NCI-H2029 treated with DMSO at 0.1 percent for 48 hours (cell line): ENCODE measurements at regions not wholly inside any gene's neighbourhood (a gene's known extent, or its start where the extent isn't known, plus 50 kb on each side); places are given as distances from the start of the nearest gene placed in this dataset.
"Not testable (repeated sequence)": the region's sequence is repeated elsewhere in the genome, so short reads cannot be mapped to it uniquely, and the experiment has no call there.

Source experiments
- DNase-seq: peaks from one replicate; lab custom pipeline; 2025; lab: John Stamatoyannopoulos, UW

GRCh38 chr3:115254492-115255196 is 107.6 kb upstream of the ZBTB20 start:
- no peak for DNase-seq

- no peak for DNase-seq
Observed at GRCh38 chr3:115255197-115255585, 108.1 kb upstream of the ZBTB20 start.

- no peak for DNase-seq
Observed at GRCh38 chr3:115270849-115271248, 123.8 kb upstream of the ZBTB20 start.

DNA sequence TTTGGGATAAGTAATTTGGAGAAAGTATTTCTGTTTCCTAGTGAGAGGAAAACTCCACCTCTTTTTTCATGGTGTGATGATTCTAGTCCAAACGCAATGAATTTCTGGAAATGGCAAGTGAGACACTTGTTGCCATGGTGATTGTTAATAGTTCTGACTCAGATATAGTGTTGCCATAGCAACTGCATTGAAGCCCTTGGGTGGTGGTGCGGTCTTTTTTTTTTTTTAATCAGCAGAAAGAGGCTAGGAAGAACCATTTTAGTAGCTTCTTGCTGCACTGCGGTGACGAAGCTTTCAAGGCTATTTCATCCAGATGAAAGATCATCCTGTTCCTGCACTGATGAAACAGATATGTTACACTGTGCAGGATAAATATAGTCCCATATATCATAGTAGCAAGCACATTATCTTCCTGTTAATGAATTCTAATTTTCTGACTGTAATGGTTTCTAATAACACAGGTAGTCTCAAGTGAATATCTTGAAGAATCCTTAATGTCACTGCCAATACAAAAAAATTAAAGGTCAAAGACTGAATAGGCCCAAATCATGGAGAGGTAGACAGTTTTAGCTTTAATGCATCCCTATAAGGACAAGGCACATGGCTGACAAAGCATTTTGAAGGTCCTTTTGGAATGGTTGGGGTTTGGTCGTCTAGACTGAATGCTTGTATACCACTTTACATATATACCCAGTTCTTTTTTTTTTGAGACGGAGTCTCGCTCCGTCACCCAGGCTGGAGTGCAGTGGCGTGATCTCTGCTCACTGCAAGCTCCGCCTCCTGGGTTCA is 125.1 kb upstream of the ZBTB20 start:
- DNase-seq, result no peak

DNA sequence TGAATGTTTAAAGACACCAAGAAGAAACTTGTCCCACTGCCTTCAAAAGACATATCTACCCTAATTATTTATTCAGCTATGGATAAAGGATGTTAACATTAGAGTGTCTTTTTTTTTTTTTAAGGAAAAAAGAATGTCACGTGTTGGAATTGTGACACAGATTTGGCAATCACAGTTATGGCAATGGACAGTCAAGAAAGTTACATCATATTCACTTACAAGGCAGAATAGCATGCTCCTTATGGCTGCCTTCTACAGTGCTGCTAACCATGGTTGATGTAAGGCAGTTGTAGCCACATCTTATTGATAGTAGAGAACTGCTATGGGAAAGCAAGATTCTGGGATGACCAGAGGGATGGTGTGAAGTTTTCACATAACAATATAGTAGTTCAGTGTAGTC is 128.8 kb upstream of the ZBTB20 start:
- no peak for DNase-seq

GRCh38 chr3:115279939-115280338 is 132.9 kb upstream of the ZBTB20 start:
- DNase-seq, result no peak

GRCh38 chr3:115280506-115280905 is 133.4 kb upstream of the ZBTB20 start:
- no peak for DNase-seq

- DNase-seq, result no peak
Observed at GRCh38 chr3:115281697-115282675, 134.9 kb upstream of the ZBTB20 start.

DNA sequence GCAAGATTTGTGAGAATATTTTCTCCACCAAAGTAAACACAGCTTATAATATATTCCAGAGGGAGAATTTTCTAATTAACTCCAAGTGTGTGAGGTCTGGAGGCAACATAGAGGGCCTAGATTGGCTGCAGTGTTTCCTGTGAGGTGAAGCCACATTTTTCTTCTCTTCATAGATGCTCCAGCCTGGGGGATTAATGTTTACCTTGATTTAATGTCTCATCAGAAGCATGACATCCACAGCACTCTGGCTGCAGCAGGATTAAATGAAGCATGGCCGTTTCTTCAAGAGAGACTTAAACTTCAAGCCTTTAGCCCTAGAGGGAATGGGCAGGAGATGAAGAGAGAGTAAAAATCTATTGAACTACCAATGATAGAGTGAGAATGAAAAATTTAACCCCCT is 137.9 kb upstream of the ZBTB20 start:
- DNase-seq, result no peak

GRCh38 chr3:115286529-115287197 is 139.6 kb upstream of the ZBTB20 start:
- no peak for DNase-seq

DNA sequence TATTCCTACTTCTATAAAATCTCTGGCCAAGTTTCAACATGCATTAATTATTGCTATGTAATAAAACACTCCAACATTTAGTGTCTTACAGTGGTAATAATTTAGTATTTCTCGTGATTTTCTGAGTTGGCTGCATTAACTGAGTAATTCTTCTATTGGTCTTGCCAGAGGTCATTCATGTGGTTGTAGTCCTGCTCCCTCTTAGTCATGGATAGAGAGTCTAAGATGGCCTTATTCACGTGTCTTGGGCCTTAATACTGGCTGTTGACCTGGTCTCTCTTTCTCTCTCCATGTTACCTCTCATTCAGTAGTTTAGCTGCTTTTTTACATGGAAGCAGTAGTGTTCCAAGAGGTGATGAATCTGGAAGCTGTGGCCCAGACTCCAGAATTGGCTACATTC is 140.1 kb upstream of the ZBTB20 start:
- no peak for DNase-seq

DNA sequence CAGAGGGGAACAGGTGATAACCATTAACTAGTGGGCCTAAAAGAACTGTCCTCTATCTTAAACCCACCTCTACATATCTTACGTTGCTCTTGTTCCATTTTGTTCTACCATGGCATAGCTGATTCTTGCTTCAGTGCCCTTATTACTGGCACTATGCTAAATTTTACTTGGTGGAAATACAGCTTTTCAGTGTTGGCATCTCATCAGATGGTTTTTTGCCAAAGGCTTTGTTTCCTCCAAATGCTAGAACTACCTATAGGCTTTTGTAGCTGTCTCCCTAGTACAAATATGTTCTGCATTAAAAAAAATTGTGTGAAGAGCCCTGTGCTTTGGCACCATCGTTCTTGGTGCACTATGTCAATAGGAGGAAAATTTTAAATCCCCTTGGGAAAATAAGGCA is 145.0 kb upstream of the ZBTB20 start:
- DNase-seq, result no peak

DNA sequence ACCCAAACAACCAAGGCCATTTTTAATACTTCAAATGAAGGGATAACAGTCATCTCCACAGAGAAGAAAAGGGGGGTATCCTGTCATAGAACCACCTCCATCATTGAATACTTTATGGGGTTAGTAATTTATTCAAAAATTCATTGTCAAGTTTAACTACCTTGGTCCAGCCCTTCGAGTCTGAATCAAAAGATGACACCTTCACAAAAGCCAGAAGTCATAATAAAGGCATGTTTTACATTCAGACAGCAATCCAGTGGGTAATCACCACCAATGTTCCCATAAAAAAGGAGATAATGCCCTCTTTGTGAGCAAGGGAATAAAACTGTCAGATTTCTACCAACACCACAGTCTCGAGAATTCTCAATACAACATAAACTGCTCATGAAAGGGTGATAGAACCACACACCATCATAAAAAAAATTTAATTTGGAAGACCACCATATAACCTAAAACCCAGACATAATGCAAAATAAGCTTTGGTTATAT is 145.6 kb upstream of the ZBTB20 start:
- no peak for DNase-seq

DNA sequence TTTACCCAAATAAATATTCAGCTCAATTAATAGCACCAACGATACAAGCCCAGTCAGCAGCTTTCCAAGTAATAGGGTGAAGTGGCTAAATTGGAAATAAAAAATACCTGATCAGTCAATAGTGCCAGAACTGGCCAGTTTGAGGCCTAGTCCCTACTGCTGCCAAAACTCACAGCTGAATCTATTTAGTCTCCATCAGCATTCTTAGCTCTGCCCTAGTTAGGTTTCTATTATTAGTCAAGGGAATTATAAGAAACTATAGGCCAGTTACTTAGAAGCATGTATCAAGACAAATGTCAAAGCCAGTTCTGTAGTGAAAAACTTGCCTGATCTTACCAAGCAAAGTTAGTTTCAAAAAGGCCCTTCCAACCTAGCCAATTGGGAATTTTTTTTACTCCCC is 146.2 kb upstream of the ZBTB20 start:
- no peak for DNase-seq

DNA sequence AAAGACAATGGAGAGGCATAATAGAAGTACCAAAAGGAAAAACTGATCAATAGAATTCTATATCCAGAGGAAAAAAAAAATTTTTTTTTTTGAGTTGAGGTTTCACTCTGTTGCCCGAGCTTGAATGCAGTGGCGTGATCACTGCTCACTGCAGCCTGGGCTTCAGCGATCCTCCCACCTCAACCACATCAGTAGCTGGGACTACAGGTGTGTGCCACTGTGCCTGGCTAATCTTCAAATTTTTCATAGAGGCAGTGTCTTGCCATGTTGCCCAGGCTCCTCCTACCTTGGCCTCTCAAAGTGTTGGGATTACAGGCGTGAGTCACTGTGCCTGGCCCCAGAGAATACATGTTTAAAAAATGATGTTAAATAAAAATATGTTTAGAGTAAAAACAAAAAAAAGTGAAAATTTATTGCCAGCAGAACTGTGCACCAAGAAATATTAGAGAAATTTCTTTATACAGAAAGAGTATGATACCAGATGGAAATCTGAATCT is 154.3 kb upstream of the ZBTB20 start:
- DNase-seq, result no peak

DNA sequence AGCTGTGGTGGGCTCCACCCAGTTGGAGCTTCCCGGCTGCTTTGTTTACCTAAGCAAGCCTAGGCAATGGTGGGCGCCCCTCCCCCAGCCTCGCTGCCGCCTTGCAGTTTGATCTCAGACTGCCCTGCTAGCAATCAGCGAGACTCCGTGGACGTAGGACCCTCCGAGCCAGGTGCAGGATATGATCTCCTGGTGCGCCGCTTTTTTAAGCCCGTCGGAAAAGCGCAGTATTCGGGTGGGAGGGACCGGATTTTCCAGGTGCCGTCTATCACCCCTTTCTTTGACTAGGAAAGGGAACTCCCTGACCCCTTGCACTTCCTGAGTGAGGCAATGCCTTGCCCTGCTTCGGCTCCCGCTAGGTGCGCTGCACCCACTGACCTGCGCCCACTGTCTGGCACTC is 170.9 kb upstream of the ZBTB20 start:
- not testable (repeated sequence) for DNase-seq

GRCh38 chr3:115321400-115321805 is 174.3 kb upstream of the ZBTB20 start:
- DNase-seq, result no peak

DNA sequence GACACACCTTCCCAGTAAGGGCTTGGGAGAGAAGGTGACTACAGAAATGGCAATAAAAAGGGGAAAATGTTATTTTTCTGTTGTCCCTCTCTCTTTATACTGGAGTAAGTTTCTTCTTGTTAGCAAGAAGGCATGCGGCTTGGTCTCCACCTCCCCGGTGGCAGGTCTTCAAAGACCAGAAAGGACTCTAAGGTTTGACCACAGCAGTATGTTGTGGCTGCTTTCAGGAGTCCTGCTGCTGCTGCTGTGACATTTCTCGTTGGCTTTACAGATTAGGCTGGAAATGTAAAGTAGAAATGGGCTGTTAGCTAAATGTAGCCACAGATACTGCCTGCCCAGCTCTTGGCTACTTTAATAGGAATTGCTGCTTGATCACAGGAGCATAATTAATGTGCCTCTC is 175.8 kb upstream of the ZBTB20 start:
- no peak for DNase-seq

DNA sequence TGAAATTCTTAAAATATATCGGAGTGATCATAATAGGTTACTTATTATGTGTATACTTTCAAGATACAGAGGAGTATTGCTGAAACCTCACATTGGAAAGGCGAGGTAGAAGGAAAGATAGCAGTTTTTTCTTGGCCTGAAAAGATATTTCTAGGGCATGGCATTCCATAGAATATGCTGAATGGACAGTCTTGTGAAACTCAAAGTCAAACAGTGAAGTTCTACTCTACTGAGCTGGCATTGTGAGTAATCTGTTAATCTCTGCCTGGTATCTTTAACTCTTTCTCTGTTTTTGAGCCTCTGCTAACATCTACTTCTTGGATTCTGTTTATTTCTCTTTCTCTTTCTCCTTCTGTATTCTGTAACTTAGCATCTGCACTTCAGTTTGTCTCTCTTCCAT is 176.3 kb upstream of the ZBTB20 start:
- no peak for DNase-seq

- DNase-seq, result no peak
Observed at GRCh38 chr3:115324056-115324455, 177.0 kb upstream of the ZBTB20 start.

DNA sequence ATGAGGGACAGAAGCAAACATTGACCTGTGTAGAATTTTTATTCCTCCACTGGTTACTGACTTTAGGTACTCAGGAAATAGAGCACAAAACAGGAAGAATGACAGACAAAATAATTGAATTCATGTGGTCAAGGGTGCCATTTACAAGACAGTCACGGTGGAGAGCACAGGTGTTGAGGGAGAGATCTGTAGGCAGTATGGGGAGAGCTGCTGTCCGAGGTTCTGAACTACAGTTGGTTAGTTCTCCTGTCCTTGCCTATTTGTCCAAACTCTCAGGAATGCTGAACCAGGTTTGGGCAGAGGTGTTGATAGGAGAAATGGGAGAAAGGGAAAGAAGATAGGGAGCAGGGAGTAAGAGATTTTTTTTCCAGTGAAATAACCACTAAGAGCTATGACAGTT is 178.5 kb upstream of the ZBTB20 start:
- DNase-seq, result no peak

DNA sequence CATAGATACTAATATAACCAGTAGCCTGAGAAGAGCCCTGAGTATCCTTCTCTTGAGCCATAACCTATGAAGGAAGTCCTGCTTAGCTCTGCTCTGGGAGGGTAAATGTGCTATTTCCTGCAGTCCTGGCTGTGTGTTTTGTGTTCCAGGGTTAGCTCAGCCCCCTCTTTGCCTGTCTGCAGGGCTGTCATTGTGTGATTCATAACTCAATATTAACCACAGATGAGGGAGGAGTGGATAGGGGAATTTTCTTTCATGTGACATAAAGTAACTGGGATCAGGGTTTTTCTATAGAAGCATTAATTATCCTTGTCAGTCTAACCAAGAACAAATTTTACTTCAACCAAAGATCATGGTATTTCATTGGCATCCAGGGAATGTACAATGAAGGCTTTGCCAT is 183.3 kb upstream of the ZBTB20 start:
- no peak for DNase-seq
